ENCODE measurements at regions not wholly inside any gene's neighbourhood (a gene's known extent, or its start where the extent isn't known, plus 50 kb on each side); places are given as distances from the start of the nearest gene placed in this dataset.
A peak's percentile ranks its signal among the peaks of the same experiment; 100 is the strongest.

GRCh38 chr5:103465891-103466290 lies 96.7 kb downstream of the NUDT12 start:
- in situ Hi-C loops (cut with MboI; ENCODE audit: low pct_unique_long_range_greater_than_20kb, low sequenced_read_pairs) = loop anchor here (25.0 kb wide), 1 partner anchor 229 kb away; no protein-coding TSS in a partner anchor
- no peak for DNase-seq

GRCh38 chr5:103464835-103465484 lies 97.6 kb downstream of the NUDT12 start:
- in situ Hi-C loops (cut with MboI; ENCODE audit: low pct_unique_long_range_greater_than_20kb, low sequenced_read_pairs) = loop anchor here (25.0 kb wide), 1 partner anchor 228 kb away; no protein-coding TSS in a partner anchor
- no peak for DNase-seq

GRCh38 chr5:103463261-103463660 lies 99.3 kb downstream of the NUDT12 start:
- no peak for DNase-seq
- in situ Hi-C loops (cut with MboI; ENCODE audit: low pct_unique_long_range_greater_than_20kb, low sequenced_read_pairs) = loop anchor here (25.0 kb wide), 1 partner anchor 226 kb away; no protein-coding TSS in a partner anchor

- DNase-seq = no peak
- in situ Hi-C loops (cut with MboI; ENCODE audit: low pct_unique_long_range_greater_than_20kb, low sequenced_read_pairs) = loop anchor here (25.0 kb wide), 1 partner anchor 224 kb away; no protein-coding TSS in a partner anchor
Measured at GRCh38 chr5:103461243-103461642, 101.3 kb downstream of the NUDT12 start.

GRCh38 chr5:103458497-103459040 lies 104.0 kb downstream of the NUDT12 start:
- in situ Hi-C loops (cut with MboI; ENCODE audit: low pct_unique_long_range_greater_than_20kb, low sequenced_read_pairs) = loop anchor here (25.0 kb wide), 1 partner anchor 221 kb away; no protein-coding TSS in a partner anchor
- DNase-seq = no peak

- in situ Hi-C loops (cut with MboI; ENCODE audit: low pct_unique_long_range_greater_than_20kb, low sequenced_read_pairs) = loop anchor here (25.0 kb wide), 1 partner anchor 219 kb away; no protein-coding TSS in a partner anchor
- DNase-seq = no peak
Measured at GRCh38 chr5:103456476-103456875, 106.1 kb downstream of the NUDT12 start.

GRCh38 chr5:103455796-103456195 lies 106.8 kb downstream of the NUDT12 start:
- DNase-seq = no peak
- in situ Hi-C loops (cut with MboI; ENCODE audit: low pct_unique_long_range_greater_than_20kb, low sequenced_read_pairs) = loop anchor here (25.0 kb wide), 1 partner anchor 218 kb away; no protein-coding TSS in a partner anchor

GRCh38 chr5:103454770-103455169 lies 107.8 kb downstream of the NUDT12 start:
- in situ Hi-C loops (cut with MboI; ENCODE audit: low pct_unique_long_range_greater_than_20kb, low sequenced_read_pairs) = loop anchor here (25.0 kb wide), 1 partner anchor 217 kb away; no protein-coding TSS in a partner anchor
- DNase-seq = no peak

GRCh38 chr5:103452666-103453065 lies 109.9 kb downstream of the NUDT12 start:
- DNase-seq = no peak
- in situ Hi-C loops (cut with MboI; ENCODE audit: low pct_unique_long_range_greater_than_20kb, low sequenced_read_pairs) = loop anchor here (25.0 kb wide), 1 partner anchor 215 kb away; no protein-coding TSS in a partner anchor

- in situ Hi-C loops (cut with MboI; ENCODE audit: low pct_unique_long_range_greater_than_20kb, low sequenced_read_pairs) = loop anchor here (25.0 kb wide), 1 partner anchor 215 kb away; no protein-coding TSS in a partner anchor
Measured at GRCh38 chr5:103452089-103452488, 110.5 kb downstream of the NUDT12 start.

GRCh38 chr5:103451261-103451660 lies 111.3 kb downstream of the NUDT12 start:
- DNase-seq = no peak
- in situ Hi-C loops (cut with MboI; ENCODE audit: low pct_unique_long_range_greater_than_20kb, low sequenced_read_pairs) = loop anchor here (25.0 kb wide), 1 partner anchor 214 kb away; no protein-coding TSS in a partner anchor

More at GRCh38 chr5:103452089-103452488, 110.5 kb downstream of the NUDT12 start:
- DNase-seq = no peak

GRCh38 chr5:103450333-103451061 lies 112.1 kb downstream of the NUDT12 start:
- DNase-seq = no peak
- in situ Hi-C loops (cut with MboI; ENCODE audit: low pct_unique_long_range_greater_than_20kb, low sequenced_read_pairs) = loop anchor here (25.0 kb wide), 1 partner anchor 213 kb away; no protein-coding TSS in a partner anchor

GRCh38 chr5:103446813-103447212 lies 115.8 kb downstream of the NUDT12 start:
- in situ Hi-C loops (cut with MboI; ENCODE audit: low pct_unique_long_range_greater_than_20kb, low sequenced_read_pairs) = no loop called here
- DNase-seq = no peak

GRCh38 chr5:103445426-103446035 lies 117.1 kb downstream of the NUDT12 start:
- in situ Hi-C loops (cut with MboI; ENCODE audit: low pct_unique_long_range_greater_than_20kb, low sequenced_read_pairs) = no loop called here
- no peak for DNase-seq

GRCh38 chr5:103444333-103445038 lies 118.1 kb downstream of the NUDT12 start:
- in situ Hi-C loops (cut with MboI; ENCODE audit: low pct_unique_long_range_greater_than_20kb, low sequenced_read_pairs) = no loop called here
- peak; percentile 57 for DNase-seq

GRCh38 chr5:103442750-103443149 lies 119.8 kb downstream of the NUDT12 start:
- DNase-seq = no peak
- in situ Hi-C loops (cut with MboI; ENCODE audit: low pct_unique_long_range_greater_than_20kb, low sequenced_read_pairs) = no loop called here

- in situ Hi-C loops (cut with MboI; ENCODE audit: low pct_unique_long_range_greater_than_20kb, low sequenced_read_pairs) = no loop called here
- peak; percentile 8 for DNase-seq
Measured at GRCh38 chr5:103441523-103441922, 121.1 kb downstream of the NUDT12 start.

GRCh38 chr5:103439007-103439406 lies 123.6 kb downstream of the NUDT12 start:
- in situ Hi-C loops (cut with MboI; ENCODE audit: low pct_unique_long_range_greater_than_20kb, low sequenced_read_pairs) = no loop called here
- no peak for DNase-seq

GRCh38 chr5:103436656-103437055 lies 125.9 kb downstream of the NUDT12 start:
- in situ Hi-C loops (cut with MboI; ENCODE audit: low pct_unique_long_range_greater_than_20kb, low sequenced_read_pairs) = no loop called here
- DNase-seq = no peak

All from KBM-7 (cell line).